NCI-H187 treated with DMSO at 0.1 percent for 48 hours (cell line): ENCODE measurements at regions not wholly inside any gene's neighbourhood (a gene's known extent, or its start where the extent isn't known, plus 50 kb on each side); places are given as distances from the start of the nearest gene placed in this dataset.
"Not testable (repeated sequence)": the region's sequence is repeated elsewhere in the genome, so short reads cannot be mapped to it uniquely, and the experiment has no call there.

ENCODE experiments used
- DNase-seq: peaks from one replicate; lab custom pipeline; 2025; lab: John Stamatoyannopoulos, UW

DNA sequence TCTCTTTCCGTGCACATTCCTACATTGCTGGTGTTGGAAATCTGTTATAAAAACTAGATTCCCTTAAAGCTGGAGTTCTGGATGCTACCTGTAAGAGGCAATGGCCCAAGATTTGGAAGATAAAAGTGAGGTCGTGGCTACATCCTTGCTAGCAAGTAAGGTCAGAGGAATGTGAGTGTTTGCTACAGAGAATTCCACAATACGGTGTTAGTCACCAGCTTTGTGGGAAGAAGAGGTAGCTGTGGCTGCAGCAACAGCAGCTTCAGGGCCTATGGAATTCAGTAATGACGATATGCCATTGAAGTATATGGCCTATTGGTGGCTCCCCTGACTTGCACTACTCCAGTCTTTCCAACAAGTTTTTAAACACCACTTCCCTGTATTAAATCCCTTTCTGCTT, 227.7 kb upstream of the TMEM260 start:
- no peak for DNase-seq

DNA sequence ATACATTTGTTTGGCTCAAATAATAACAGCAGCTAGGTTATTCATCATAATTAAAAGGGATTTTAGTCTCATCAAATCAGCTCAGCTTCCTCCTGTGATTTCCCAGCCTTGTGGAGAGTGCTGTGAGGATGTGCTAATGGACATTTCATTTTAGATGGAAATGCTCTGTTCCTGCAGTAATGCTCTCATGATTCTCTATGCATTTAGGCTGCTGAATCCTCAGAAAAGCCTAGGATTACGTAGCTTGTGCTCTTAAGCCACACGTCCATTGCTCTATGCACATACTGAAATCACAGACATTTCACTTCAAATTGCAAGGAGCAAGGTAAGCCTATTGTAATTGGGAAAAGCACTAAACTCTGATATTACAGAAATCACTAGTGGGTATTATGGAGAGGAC, 226.6 kb upstream of the TMEM260 start:
- no peak for DNase-seq

DNA sequence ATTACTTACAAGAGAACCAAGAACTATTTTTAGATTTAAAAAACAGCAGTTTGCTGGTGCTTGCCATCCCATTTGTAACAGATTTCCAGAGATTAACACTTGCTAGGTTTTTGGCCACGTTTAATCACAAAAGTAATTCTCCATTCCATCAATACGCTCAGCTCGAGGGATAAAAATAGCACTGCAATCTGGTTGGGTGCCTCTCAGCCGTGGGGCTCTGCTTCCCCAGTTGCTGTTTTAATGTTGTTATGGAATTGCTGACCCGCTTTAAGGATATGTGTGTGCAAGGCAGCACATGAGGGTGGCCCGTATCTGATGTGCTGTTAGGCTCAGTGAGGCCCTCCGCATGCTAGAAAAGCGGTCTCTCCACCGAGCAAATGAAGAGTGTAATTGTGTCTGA, 222.2 kb upstream of the TMEM260 start:
- no peak for DNase-seq

DNA sequence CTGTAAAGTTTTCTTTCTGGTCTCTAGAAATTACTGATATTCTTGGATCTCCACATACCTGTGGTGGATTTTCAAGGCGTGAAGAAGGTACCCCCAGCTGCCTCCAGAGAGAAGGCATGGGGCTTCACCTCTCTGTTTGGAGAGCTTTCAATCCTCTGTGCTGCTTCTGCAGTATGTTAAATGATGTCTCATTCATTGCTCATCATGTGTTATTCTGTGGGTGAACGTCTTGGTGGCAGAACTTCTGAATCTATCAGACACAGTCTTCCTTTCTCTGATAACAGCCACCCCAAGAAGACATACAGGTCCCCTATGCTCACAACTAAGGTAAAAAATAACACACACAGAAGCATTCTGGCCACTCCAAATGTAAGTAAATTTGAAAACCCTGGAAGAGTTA, 221.3 kb upstream of the TMEM260 start:
- DNase-seq: no peak

DNA sequence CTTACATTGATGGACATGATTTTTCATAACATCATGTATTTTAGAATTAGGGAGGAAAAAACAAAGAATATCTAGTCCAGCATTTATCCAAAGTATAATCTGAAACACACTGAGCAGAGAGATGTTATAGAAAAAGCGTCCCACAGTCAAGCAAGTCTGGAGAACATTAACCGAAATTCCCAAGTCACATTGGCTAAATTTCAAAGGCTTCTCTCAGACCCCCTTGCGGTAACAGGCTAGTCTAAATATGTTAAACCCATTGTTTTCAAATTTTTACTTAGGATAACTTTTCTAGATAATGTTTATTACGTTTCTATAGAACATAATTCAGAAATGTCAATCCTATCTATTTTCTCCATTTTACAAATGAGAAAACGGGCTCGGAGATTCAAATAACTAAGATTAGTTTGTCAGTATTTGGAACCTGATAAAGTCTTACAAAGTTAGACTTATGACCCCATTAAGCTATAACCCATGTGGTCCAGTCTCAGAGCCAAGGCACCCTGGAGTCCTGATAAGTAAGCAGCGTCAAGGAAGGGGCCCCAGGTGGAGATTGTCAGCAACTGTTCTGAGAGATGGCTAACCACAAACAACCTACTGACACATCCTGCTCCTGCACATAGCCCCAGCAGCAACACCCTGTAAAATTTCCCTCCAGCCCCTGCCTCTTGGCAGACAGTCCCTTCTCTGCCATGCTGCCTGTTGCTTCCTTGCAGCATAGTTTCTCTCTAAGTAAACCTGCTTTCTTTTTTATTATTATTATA, 220.6 kb upstream of the TMEM260 start:
- DNase-seq: no peak

DNA sequence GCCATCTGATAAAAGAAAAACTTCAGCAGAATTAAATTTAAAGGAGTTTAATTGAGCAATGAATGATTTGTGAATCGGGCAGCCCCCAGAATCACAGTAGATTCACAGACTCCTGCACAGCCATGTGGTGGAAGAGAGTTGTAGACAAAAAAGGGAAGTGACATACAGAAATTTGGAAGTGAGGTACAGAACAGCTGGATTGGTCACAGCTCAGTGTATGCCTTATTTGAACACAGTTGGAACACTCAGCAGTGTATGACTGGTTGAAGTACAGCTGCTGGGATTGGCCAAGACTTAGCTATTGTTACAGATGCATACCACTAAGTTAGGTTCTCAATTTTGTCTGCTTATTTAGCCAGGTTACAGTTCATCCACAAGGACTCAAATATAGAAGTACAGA, 213.9 kb upstream of the TMEM260 start:
- not testable (repeated sequence) for DNase-seq

DNA sequence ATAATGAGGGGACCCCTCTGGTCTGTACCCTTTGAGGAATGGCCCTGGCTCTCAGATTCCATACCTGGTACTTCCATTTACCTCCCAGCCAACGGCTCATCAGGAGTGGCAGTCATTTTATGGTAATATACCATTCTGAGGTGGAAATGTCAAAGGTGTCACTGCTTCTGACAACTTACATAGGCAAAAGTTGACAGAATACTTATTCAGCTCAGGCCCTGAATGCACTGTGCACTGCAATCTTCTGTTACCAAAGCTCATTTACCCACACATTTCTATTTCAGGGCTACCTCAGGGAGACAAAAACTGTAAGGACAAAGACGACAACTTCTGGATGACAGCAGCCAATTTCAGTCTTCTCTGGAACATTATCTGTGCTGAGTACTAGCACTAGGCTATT, 212.2 kb upstream of the TMEM260 start:
- DNase-seq: no peak

DNA sequence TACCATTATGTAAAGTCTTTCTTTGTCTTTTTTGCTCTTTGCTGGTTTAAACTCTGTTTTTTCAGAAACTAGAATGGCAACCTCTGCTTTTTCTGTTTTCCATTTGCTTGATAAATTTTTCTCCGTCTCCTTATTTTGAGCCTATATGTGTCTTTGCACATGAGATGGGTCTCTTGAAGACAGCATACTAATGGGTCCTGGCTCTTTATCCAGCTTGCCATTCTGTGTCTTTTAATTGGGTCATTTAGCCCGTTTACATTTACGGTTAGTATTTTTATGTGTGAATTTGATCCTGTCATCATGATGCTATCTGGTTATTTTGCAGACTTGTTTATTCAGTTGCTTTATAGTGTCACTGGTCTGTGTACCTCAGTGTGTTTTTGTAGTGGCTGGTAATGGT, 207.9 kb upstream of the TMEM260 start:
- DNase-seq: no peak

DNA sequence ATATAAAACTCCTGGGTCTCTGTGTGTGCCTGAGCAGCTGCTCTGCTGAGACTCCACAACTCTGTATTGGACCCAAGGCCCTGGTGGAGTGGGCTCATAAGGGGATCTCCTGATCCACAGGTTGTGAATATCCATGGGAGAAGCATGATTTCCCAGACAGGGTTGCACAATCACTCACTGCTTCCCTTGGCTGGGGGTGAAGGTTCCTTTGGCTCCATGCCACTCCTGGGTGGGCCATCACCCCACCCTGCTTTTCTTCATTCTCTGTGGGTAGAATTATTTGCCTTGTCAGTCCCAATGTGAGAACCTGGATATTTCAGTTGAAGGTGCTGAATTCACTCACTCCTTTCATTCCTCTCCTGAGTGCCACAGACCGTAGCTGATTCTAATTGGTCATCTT, 205.2 kb upstream of the TMEM260 start:
- DNase-seq: no peak

DNA sequence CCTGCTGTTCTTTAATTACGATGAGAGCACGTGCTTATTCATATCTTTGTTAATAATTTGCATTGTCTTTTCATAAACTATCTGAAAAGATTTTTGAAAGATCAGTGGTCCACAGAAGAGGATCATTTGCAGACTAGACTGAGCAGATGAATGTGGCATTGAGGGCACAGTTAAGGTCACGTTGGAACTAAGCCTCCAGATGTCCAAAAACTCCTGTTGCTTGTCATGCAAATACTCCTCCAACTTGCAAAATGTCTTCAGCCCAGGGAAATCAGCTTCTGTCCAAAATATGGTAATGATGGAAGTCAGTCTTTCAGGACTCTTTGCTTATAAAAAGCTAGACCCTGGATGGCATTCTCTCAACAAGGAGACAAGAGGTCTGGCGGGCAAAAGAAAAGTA, 201.6 kb upstream of the TMEM260 start:
- no peak for DNase-seq

DNA sequence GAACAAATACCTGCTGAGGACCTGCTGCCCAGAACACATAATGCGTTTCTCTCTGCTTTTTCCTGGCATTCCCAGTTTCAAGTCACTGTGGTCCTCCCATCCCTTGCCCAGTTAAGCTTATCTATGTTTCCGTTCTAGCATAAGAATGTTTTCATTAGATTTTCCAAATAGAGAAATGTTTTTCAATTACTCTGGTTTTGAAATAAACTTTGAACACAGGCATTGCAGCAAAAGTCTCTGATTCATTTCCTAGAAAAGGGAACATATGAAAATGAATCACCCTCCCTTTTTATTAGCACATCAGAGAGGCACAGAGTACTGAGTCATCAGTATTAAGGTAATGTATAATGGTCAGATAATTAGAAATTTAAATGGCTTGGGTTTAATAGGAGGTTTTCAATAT, 201.1 kb upstream of the TMEM260 start:
- no peak for DNase-seq

DNA sequence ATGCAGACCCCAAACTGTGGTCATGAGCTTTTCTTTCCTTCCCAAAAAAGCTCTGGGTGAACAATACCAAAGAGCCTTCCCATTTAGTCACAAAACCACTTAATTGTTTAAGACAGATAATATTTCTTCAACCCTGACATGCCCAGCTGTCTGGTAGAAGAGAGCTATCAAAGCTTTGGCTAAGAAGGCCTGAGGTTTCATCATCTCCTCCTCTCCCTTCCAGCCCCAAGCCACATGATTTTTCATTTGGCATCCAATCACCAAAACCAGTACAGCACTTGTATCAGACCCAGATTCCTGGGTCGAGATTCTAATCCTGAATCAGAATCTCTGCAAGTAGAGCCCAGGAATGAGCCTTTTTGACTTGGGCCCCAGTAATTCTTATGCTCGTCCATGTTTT, 199.6 kb upstream of the TMEM260 start:
- DNase-seq: no peak

DNA sequence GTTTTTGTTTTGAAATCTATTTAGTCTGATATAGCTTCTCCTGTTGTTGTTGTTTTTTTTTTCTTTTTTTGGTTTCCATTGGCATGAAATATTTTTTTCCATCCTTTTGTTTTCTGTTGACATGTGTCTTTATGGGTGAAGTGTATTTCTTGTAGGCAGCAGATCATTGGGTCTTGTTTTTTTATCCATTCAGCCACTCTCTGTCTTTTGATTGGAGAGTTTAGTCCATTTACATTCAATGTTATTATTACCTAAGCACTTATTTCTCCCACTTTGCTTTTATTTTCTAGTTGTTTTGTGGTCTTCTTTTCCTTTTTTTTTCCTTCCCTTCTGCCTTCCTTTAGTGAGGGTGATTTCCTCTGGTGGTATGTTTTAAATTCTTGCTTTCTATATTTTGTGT, 193.6 kb upstream of the TMEM260 start:
- no peak for DNase-seq

DNA sequence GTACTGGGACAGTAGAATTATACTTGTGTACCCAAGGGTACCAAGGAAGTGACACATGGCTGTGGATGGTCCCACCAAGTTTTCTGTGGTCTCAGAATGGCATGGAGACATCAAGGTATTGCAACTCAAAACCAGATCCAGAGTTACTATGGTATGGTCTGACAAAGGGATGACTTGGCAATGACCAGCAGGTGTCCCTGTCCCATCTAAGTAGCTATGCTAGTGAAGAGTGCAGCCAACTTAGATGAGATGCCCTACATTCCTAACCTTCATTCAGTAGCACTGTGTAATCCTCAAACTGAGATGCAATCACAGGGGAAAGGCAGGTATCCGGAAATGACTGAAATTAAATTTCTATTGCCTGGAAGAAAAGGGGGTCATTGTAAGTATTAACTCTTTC, 188.7 kb upstream of the TMEM260 start:
- DNase-seq: no peak

DNA sequence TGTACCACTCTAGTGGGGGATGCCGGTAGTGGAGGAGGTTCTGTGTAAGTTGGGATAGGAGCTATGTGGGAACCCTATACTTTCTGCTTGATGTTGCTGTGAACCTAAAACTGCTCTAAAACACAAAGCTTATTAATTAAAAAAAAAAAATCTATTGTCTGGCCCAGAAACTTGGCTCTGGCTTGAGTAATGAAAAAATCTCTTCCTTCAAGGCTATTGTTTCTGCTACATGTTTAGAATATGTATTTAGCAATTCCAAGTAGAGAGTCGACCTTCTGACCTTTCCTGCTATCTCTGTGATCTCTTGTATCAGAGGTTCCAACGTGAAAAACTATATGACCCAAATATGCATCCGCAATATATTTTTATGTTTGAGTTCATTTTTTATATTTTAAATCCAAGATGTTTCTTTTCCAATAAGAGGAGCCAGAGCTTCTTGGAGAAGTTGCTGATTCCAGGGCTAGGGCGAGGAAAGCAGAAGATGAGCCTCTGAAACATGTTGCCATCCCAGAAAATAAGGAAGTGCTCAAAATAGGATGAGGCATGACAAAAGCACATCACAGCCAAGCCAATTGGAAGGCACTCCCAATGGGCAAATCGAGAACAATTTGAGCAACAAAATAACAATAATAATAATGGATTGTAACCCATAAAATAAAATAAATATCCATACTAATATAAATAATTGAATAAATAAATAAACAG, 184.6 kb upstream of the TMEM260 start:
- no peak for DNase-seq

DNA sequence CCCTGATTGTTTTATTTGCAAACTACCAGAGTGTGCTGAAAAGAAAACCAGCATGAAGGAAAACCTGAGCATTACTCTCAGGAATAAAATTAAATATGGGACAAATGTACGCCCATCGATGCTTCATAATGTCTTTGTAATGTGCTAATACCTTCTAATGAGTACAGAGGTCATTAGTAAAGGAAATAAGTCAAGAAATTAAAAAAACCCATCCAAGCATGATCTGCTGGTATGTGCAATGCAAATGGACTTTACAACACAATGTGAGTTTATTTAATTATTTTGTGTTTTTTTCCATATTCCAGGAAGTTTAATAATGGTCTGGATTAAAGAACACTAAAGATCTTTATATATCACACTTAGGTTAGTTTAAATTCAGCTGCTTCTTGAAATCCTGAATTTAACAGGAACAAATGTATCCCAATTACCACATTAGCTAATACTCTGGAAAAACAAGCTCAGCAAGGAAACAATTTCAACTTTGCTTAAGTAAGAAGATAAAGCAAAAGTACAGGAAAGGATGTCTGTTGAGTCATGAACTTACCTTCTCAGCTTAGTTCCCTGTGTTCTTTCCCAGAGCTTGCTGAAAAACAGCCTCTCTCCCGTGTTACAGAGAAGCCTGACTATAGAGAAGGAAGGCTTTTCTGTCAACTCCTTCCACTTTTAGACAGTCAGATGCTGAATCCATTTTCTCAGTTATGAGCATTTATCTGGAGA, 179.3 kb upstream of the TMEM260 start:
- no peak for DNase-seq

DNA sequence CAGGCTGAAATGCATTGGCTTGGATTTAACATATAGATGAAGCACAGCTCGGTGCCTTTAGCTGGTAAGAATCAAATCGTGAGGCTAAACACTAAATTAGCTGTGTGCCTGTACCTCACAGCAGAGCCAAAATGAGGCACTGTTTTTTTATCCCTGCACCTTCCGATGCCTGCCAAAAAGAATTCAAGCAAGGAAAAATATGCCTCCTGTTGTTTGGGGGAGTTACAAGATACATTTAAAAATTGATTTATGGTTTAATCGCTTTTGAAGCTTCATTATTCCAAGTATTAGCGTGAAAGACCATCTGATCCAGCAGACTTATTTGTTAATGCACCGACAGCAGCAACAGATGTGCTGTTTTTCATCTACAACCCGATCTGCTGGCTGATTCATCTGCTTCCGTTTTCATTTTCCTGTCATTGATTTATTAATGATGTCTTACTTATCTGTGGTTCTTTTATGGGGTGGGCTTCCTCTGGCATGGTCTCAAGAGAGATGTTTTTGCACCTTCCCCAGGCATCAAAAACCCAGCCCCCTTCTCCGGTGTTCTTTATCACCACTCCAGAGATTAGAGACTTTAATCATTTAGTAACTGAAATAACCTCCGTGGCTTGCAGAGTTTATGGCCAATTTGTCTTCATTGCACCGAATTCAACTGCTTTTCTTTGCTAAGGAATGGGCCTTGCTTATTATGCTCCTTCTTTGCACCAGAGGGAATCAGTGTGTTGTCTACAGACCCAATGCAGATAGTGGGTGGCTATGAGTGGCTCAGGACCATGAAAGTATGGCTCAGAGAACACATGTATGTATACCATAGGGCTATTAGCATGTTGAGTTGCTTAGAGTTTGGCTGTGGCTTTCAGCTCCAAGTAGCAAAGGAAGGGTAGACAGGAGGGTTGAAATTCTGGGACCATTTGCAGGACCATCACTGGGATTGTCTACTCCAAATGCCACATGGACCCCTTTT, 166.8 kb upstream of the TMEM260 start:
- DNase-seq: no peak

DNA sequence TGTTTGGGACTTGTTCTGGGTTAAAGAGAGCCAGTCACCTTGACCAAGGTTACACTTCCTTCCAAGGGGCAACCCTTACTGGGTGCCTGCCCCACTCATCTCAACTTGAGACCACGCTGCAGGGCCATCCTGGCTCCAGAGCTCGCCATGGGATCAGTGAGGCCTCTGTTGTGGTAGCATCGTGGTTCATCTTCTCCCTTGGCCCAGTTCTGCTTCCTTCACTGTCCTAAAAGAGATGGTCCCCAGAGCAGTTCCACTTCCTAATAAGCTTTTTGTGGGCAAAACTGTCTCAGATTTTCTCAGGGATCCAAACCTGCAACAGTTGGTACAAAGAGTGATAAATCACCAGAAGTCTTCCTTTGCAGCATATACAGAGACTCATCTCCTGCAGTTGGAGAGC, 165.9 kb upstream of the TMEM260 start:
- no peak for DNase-seq

DNA sequence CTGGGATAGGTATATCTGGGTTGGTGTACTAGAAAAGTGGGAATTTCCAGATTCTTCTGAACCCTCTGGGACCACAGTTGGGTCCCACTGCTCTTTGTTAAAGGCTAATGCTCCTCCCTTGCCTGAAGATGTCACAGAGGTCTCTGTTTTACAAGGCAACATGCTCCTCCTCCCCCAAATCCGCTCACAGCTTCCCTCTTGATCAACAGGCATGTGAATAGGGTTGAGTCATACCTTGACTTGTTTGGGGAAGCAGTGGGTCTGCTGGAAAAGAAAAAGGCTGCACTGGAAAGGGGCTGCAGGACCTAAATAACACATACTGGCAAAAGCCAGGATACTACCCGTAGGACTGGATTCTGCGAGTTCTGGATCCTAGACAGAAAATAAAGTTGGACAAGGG, 165.4 kb upstream of the TMEM260 start:
- DNase-seq: no peak

DNA sequence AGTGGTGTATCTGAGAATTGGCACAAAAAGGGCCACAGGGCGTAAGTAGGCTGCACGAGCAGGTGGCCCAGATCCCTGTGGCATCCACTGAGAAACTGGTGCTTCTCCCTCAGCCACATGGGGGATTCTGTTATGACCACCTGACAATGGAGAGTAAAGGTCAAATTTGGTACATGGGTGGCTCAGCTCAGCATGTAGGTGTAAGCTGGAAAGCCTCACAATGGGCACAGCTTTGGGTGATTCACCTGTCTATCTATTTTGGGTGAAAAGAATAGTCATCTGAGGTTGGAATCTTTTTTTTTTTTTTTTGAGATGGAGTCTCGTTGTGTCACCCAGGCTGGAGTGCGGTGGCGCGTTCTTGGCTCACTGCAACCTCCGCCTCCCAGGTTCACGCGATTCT, 163.4 kb upstream of the TMEM260 start:
- no peak for DNase-seq

DNA sequence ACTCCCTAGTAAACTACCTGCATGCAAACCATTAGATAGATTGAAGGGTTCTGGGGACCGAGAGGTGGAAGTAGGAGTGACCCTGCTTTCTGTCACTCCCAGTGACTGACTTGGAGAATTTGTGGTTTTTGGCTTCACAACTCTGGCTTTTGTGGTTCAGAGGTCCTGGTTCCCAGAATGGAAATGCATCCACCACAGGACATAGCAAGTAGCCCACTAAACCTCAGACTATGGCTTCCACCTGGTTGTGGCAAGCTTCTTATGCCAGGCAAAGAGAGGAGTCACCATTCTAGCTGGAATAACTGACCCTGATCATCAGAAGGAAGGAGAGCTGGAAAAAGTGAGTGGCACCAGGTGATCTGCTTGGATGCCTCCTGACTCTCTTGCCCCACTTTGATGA, 162.4 kb upstream of the TMEM260 start:
- no peak for DNase-seq

DNA sequence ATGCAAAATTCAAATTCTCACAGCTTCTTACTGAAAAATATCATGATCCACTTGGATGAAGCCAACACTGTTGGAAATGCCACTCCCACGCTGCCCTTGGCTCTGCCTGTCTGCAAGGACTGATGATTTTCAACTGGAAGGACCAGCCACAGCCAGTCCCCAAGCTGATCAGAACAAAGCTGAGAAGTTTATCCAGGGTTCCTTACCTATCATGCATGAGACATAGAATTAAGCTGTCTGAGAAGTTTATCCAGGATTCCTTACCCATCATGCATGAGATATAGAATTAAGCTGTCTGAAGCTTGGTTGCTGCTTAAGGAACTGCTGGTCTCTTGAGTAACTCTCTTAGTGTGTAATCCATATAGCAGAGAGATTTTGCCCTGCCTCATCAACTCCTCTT, 159.8 kb upstream of the TMEM260 start:
- no peak for DNase-seq
